HL-60 (cell line): ENCODE measurements at regions not wholly inside any gene's neighbourhood (a gene's known extent, or its start where the extent isn't known, plus 50 kb on each side); places are given as distances from the start of the nearest gene placed in this dataset.

Experiments used
- DNase-seq, 2 experiments: peaks; one replicate each; pipeline ENCODE4 v3.0.0-alpha.2; 2010 to 2020; ENCODE audit warnings: low read depth in 1 of 2, low spot score in 1 of 2
- H3K27ac ChIP-seq: fragments of 250-450 bp; sonication (Bioruptor Pico); replicated peaks from 2 replicates; pipeline ENCODE4 v1.5.1; 2020; ENCODE audit warnings: mild to moderate bottlenecking, moderate library complexity
- H3K27me3 ChIP-seq: fragments of 250-450 bp; sonication (Bioruptor Pico); 2 replicates; pipeline ENCODE4 v1.5.1; 2021; ENCODE audit warnings: mild to moderate bottlenecking, moderate library complexity; ENCODE audit not compliant: insufficient read depth, poor library complexity, severe bottlenecking
- H3K4me3 ChIP-seq: replicated peaks from 2 replicates; pipeline ENCODE4 v1.5.1; 2011; ENCODE audit warnings: mild to moderate bottlenecking, control low read depth, low read length; ENCODE audit not compliant: insufficient read depth
- CTCF ChIP-seq: IDR thresholded peaks from one replicate; pipeline ENCODE4 v1.5.1; 2011; ENCODE audit warnings: low read length, control low read depth, inconsistent platforms; ENCODE audit not compliant: insufficient read depth
- GABPA ChIP-seq: IDR thresholded peaks from 2 replicates; pipeline ENCODE4 v1.6.1; 2012; ENCODE audit warnings: low read depth
- POLR2AphosphoS5 ChIP-seq: IDR thresholded peaks from 2 replicates; pipeline ENCODE4 v1.6.1; 2012; ENCODE audit warnings: low read depth
- SPI1 ChIP-seq: IDR thresholded peaks from 2 replicates; pipeline ENCODE4 v1.6.1; 2012; ENCODE audit warnings: low read depth, mild to moderate bottlenecking, borderline replicate concordance
- TF ChIP-seq, protein P1 (sequence below): IDR thresholded peaks from 2 replicates; pipeline ENCODE4 v1.6.1; 2012; ENCODE audit warnings: low read depth; ENCODE audit not compliant: insufficient replicate concordance

DNA sequence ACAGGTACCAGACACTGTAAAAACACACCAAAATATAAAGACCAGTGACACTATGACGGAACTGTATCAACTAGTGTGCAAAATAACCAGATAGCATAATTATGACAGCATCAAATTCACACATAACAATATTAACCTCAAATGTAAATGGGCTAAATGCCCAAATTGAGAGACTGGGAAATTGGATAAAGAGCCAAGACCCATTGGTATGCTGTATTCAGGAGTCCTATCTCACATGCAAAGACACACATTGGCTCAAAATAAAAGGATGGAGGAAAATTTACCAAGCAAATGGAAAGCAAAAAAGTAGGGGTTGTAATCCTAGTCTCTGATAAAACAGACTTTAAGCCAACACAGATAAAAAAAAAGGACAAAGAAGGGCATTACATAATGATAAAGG lies 416.3 kb upstream of the ZNF608 start:
- no peak overlapping the region for H3K27ac ChIP-seq
- no peak overlapping the region for H3K4me3 ChIP-seq
- no peaks in the 10 kb centered on the region for H3K27me3 ChIP-seq
- no peak for DNase-seq
- no peak for TF ChIP-seq POLR2AphosphoS5
- TF ChIP-seq SPI1, result no peak
- no peak for TF ChIP-seq CTCF
- TF ChIP-seq, protein P1, sequence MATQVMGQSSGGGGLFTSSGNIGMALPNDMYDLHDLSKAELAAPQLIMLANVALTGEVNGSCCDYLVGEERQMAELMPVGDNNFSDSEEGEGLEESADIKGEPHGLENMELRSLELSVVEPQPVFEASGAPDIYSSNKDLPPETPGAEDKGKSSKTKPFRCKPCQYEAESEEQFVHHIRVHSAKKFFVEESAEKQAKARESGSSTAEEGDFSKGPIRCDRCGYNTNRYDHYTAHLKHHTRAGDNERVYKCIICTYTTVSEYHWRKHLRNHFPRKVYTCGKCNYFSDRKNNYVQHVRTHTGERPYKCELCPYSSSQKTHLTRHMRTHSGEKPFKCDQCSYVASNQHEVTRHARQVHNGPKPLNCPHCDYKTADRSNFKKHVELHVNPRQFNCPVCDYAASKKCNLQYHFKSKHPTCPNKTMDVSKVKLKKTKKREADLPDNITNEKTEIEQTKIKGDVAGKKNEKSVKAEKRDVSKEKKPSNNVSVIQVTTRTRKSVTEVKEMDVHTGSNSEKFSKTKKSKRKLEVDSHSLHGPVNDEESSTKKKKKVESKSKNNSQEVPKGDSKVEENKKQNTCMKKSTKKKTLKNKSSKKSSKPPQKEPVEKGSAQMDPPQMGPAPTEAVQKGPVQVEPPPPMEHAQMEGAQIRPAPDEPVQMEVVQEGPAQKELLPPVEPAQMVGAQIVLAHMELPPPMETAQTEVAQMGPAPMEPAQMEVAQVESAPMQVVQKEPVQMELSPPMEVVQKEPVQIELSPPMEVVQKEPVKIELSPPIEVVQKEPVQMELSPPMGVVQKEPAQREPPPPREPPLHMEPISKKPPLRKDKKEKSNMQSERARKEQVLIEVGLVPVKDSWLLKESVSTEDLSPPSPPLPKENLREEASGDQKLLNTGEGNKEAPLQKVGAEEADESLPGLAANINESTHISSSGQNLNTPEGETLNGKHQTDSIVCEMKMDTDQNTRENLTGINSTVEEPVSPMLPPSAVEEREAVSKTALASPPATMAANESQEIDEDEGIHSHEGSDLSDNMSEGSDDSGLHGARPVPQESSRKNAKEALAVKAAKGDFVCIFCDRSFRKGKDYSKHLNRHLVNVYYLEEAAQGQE, result no peak
- TF ChIP-seq GABPA, result no peak

DNA sequence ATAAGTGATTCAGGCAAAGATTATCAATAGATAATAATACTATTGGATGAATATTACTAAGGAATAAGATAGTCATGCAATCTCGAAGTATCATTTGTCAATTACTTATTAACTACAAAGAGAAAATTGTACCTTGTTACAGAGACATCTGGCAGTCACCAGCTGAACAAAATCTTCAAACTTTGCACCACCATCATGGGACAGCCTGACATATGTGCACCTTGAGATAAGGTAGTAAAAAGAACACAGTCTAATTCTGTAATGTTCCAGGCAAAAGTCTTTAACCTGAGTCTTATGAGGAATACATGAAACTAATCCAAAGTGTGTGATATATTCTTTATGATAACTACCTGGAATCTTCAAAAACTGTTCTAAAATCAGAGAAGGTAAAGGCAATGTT lies 423.0 kb upstream of the ZNF608 start:
- H3K27ac ChIP-seq, result no peak overlapping the region
- no peaks in the 10 kb centered on the region for H3K27me3 ChIP-seq
- TF ChIP-seq SPI1, result no peak
- TF ChIP-seq, protein P1, result no peak
- TF ChIP-seq GABPA, result no peak
- TF ChIP-seq POLR2AphosphoS5, result no peak
- DNase-seq, result no peak
- H3K4me3 ChIP-seq, result no peak overlapping the region

- TF ChIP-seq SPI1, result no peak
- TF ChIP-seq, protein P1, result no peak
- TF ChIP-seq POLR2AphosphoS5, result no peak
- no peak for TF ChIP-seq GABPA
- no peak for TF ChIP-seq CTCF
- no peak overlapping the region for H3K27ac ChIP-seq
- DNase-seq, result no peak
Measured at GRCh38 chr5:125171641-125172040, 425.2 kb upstream of the ZNF608 start.

More at GRCh38 chr5:125171641-125172040, 425.2 kb upstream of the ZNF608 start:
- Histone ChIP-seq H3K4me3 (no peak overlapping the region), H3K27me3 (no peaks in the 10 kb centered on the region)
